HUDEP-2 (cell line): ENCODE measurements at regions not wholly inside any gene's neighbourhood (a gene's known extent, or its start where the extent isn't known, plus 50 kb on each side); places are given as distances from the start of the nearest gene placed in this dataset.
"Not testable (repeated sequence)": the region's sequence is repeated elsewhere in the genome, so short reads cannot be mapped to it uniquely, and the experiment has no call there.

ENCODE experiments used
- DNase-seq, 76 experiments: peaks; one replicate each; lab custom pipeline; 2025; ENCODE audit not compliant: unreplicated experiment in 76 of 76; lab: John Stamatoyannopoulos, UW

GRCh38 chr1:83527987-83528386 lies 470.9 kb downstream of the TTLL7 start:
- DNase-seq = no peak

- no peak for DNase-seq
These were observed 478.1 kb downstream of the TTLL7 start for GRCh38 chr1:83520797-83521196.

GRCh38 chr1:83516369-83516768 lies 482.6 kb downstream of the TTLL7 start:
- no peak for DNase-seq

- no peak for DNase-seq
These were observed 483.3 kb downstream of the TTLL7 start for GRCh38 chr1:83515578-83516154.

GRCh38 chr1:83512373-83513193 lies 486.3 kb downstream of the TTLL7 start:
- no peak for DNase-seq

- DNase-seq = no peak
These were observed 487.7 kb downstream of the TTLL7 start for GRCh38 chr1:83511146-83511726.

GRCh38 chr1:83509301-83509781 lies 489.6 kb downstream of the TTLL7 start:
- DNase-seq = no peak

- no peak for DNase-seq
These were observed 490.3 kb downstream of the TTLL7 start for GRCh38 chr1:83508485-83509151.

GRCh38 chr1:83505148-83505547 lies 493.8 kb downstream of the TTLL7 start:
- DNase-seq = no peak

GRCh38 chr1:83503153-83503552 lies 495.8 kb downstream of the TTLL7 start:
- no peak for DNase-seq

- DNase-seq = no peak
These were observed 497.8 kb downstream of the TTLL7 start for GRCh38 chr1:83500987-83501591.

GRCh38 chr1:83500531-83500930 lies 498.4 kb downstream of the TTLL7 start:
- DNase-seq = no peak

GRCh38 chr1:83499998-83500397 lies 498.9 kb downstream of the TTLL7 start:
- no peak for DNase-seq

GRCh38 chr1:83497563-83497962 lies 501.4 kb downstream of the TTLL7 start:
- DNase-seq = no peak

GRCh38 chr1:83495560-83495959 lies 503.4 kb downstream of the TTLL7 start:
- no peak for DNase-seq

GRCh38 chr1:83493633-83494032 lies 505.3 kb downstream of the TTLL7 start:
- DNase-seq = no peak

- no peak for DNase-seq
These were observed 507.0 kb downstream of the TTLL7 start for GRCh38 chr1:83491930-83492329.

- no peak for DNase-seq
These were observed 507.9 kb downstream of the TTLL7 start for GRCh38 chr1:83490988-83491387.

- DNase-seq = not testable (repeated sequence)
These were observed 510.8 kb downstream of the TTLL7 start for GRCh38 chr1:83488105-83488504.

GRCh38 chr1:83487460-83487859 lies 511.5 kb downstream of the TTLL7 start:
- DNase-seq = not testable (repeated sequence)
